ENCODE measurements at regions not wholly inside any gene's neighbourhood (a gene's known extent, or its start where the extent isn't known, plus 50 kb on each side); places are given as distances from the start of the nearest gene placed in this dataset.

GRCh38 chr2:123928358-123928757 is 96.7 kb upstream of the CNTNAP5 start:
- Histone ChIP-seq H3K4me1 (ENCODE audit: insufficient read depth, low read length) (no peaks in the 10 kb centered on the region), H2AFZ (ENCODE audit: low read depth, low read length) (no peak overlapping the region), H3K27me3 (ENCODE audit: insufficient read depth, low read length, poor library complexity) (no peaks in the 10 kb centered on the region), H3K27ac (ENCODE audit: low read length) (no peak overlapping the region), H3K9me3 (ENCODE audit: insufficient read depth, low read length, severe bottlenecking) (peaks cover 2% of the 10 kb centered on the region), H3K79me2 (ENCODE audit: insufficient read depth, low read length) (no peaks in the 10 kb centered on the region), H3K36me3 (ENCODE audit: insufficient read depth, low read length) (no peaks in the 10 kb centered on the region), H3K9ac (ENCODE audit: low read depth, low read length) (no peak overlapping the region), H4K20me1 (ENCODE audit: insufficient read depth, low read length) (no peaks in the 10 kb centered on the region), H3K4me2 (ENCODE audit: insufficient read depth, low read length) (no peak overlapping the region), H3K4me3 (ENCODE audit: low read depth in 1 of 2, low read length in 2 of 2) (no peak overlapping the region)
- ATAC-seq (ENCODE audit: insufficient read depth, low read depth) = no peak
- TF ChIP-seq EZH2 (IDR thresholded peaks at IDR 0.05; ENCODE audit: borderline replicate concordance, low read depth, low read length, severe bottlenecking) = no peak
- no peak for TF ChIP-seq CTCF (IDR thresholded peaks at IDR 0.05; ENCODE audit: borderline replicate concordance, extremely low read depth, low read length, poor library complexity, severe bottlenecking)
- no peak for DNase-seq

GRCh38 chr2:123935405-123935804 is 89.7 kb upstream of the CNTNAP5 start:
- Histone ChIP-seq H3K4me3 (ENCODE audit: low read depth in 1 of 2, low read length in 2 of 2) (no peak overlapping the region), H3K4me1 (ENCODE audit: insufficient read depth, low read length) (no peaks in the 10 kb centered on the region), H3K27me3 (ENCODE audit: insufficient read depth, low read length, poor library complexity) (no peaks in the 10 kb centered on the region), H3K79me2 (ENCODE audit: insufficient read depth, low read length) (no peaks in the 10 kb centered on the region), H3K36me3 (ENCODE audit: insufficient read depth, low read length) (no peaks in the 10 kb centered on the region), H3K9ac (ENCODE audit: low read depth, low read length) (no peak overlapping the region), H3K27ac (ENCODE audit: low read length) (no peak overlapping the region), H3K9me3 (ENCODE audit: insufficient read depth, low read length, severe bottlenecking) (peaks cover 3% of the 10 kb centered on the region), H2AFZ (ENCODE audit: low read depth, low read length) (no peak overlapping the region), H3K4me2 (ENCODE audit: insufficient read depth, low read length) (no peak overlapping the region), H4K20me1 (ENCODE audit: insufficient read depth, low read length) (no peaks in the 10 kb centered on the region)
- DNase-seq (no peak), ATAC-seq (ENCODE audit: insufficient read depth, low read depth) (no peak)
- TF ChIP-seq EZH2 (IDR thresholded peaks at IDR 0.05; ENCODE audit: borderline replicate concordance, low read depth, low read length, severe bottlenecking) (no peak), CTCF (IDR thresholded peaks at IDR 0.05; ENCODE audit: borderline replicate concordance, extremely low read depth, low read length, poor library complexity, severe bottlenecking) (peak; percentile 14)

GRCh38 chr2:123953846-123954245 is 71.2 kb upstream of the CNTNAP5 start:
- H3K27ac ChIP-seq (ENCODE audit: low read length) = no peak overlapping the region
- DNase-seq = no peak
- H3K27me3 ChIP-seq (ENCODE audit: insufficient read depth, low read length, poor library complexity) = no peaks in the 10 kb centered on the region
- no peaks in the 10 kb centered on the region for H4K20me1 ChIP-seq (ENCODE audit: insufficient read depth, low read length)
- ATAC-seq (ENCODE audit: insufficient read depth, low read depth) = no peak
- no peak overlapping the region for H3K4me2 ChIP-seq (ENCODE audit: insufficient read depth, low read length)
- H3K4me1 ChIP-seq (ENCODE audit: insufficient read depth, low read length) = no peaks in the 10 kb centered on the region
- TF ChIP-seq EZH2 (IDR thresholded peaks at IDR 0.05; ENCODE audit: borderline replicate concordance, low read depth, low read length, severe bottlenecking) = no peak
- no peak for TF ChIP-seq CTCF (IDR thresholded peaks at IDR 0.05; ENCODE audit: borderline replicate concordance, extremely low read depth, low read length, poor library complexity, severe bottlenecking)
- H3K4me3 ChIP-seq (ENCODE audit: low read depth in 1 of 2, low read length in 2 of 2) = no peak overlapping the region
- no peaks in the 10 kb centered on the region for H3K9me3 ChIP-seq (ENCODE audit: insufficient read depth, low read length, severe bottlenecking)
- H3K36me3 ChIP-seq (ENCODE audit: insufficient read depth, low read length) = no peaks in the 10 kb centered on the region
- no peak overlapping the region for H3K9ac ChIP-seq (ENCODE audit: low read depth, low read length)
- H2AFZ ChIP-seq (ENCODE audit: low read depth, low read length) = no peak overlapping the region
- H3K79me2 ChIP-seq (ENCODE audit: insufficient read depth, low read length) = no peaks in the 10 kb centered on the region

GRCh38 chr2:123958011-123958410 is 67.1 kb upstream of the CNTNAP5 start:
- H3K4me3 ChIP-seq (ENCODE audit: low read depth in 1 of 2, low read length in 2 of 2) = no peak overlapping the region
- no peaks in the 10 kb centered on the region for H3K9me3 ChIP-seq (ENCODE audit: insufficient read depth, low read length, severe bottlenecking)
- no peak overlapping the region for H3K9ac ChIP-seq (ENCODE audit: low read depth, low read length)
- H3K27ac ChIP-seq (ENCODE audit: low read length) = no peak overlapping the region
- H3K27me3 ChIP-seq (ENCODE audit: insufficient read depth, low read length, poor library complexity) = no peaks in the 10 kb centered on the region
- no peaks in the 10 kb centered on the region for H4K20me1 ChIP-seq (ENCODE audit: insufficient read depth, low read length)
- H2AFZ ChIP-seq (ENCODE audit: low read depth, low read length) = no peak overlapping the region
- no peak overlapping the region for H3K4me2 ChIP-seq (ENCODE audit: insufficient read depth, low read length)
- ATAC-seq (ENCODE audit: insufficient read depth, low read depth) (no peak), DNase-seq (no peak)
- H3K79me2 ChIP-seq (ENCODE audit: insufficient read depth, low read length) = no peaks in the 10 kb centered on the region
- no peaks in the 10 kb centered on the region for H3K36me3 ChIP-seq (ENCODE audit: insufficient read depth, low read length)
- TF ChIP-seq CTCF (IDR thresholded peaks at IDR 0.05; ENCODE audit: borderline replicate concordance, extremely low read depth, low read length, poor library complexity, severe bottlenecking) (no peak), EZH2 (IDR thresholded peaks at IDR 0.05; ENCODE audit: borderline replicate concordance, low read depth, low read length, severe bottlenecking) (no peak)
- no peaks in the 10 kb centered on the region for H3K4me1 ChIP-seq (ENCODE audit: insufficient read depth, low read length)

Data from DND-41 (cell line).